ENCODE measurements at regions not wholly inside any gene's neighbourhood (a gene's known extent, or its start where the extent isn't known, plus 50 kb on each side); places are given as distances from the start of the nearest gene placed in this dataset.

- ChIA-PET POLR2A (no interaction called here), CTCF (no interaction called here)
- H3K27ac Mint-ChIP-seq = no peak overlapping the region
- H3K4me1 Mint-ChIP-seq = no peaks in the 10 kb centered on the region
- H3K27me3 Mint-ChIP-seq = no peaks in the 10 kb centered on the region
- no peak overlapping the region for H3K4me3 Mint-ChIP-seq
- DNase-seq = no peak
- no peaks in the 10 kb centered on the region for H3K36me3 Mint-ChIP-seq (ENCODE audit: low read depth)
- peaks cover 4% of the 10 kb centered on the region for H3K9me3 Mint-ChIP-seq
These were observed 1662.7 kb downstream of the OTOL1 start for GRCh38 chr3:163159306-163159705.

- Mint-ChIP-seq H3K9me3 (peaks cover 23% of the 10 kb centered on the region), H3K36me3 (ENCODE audit: low read depth) (no peaks in the 10 kb centered on the region), H3K27ac (no peak overlapping the region), H3K27me3 (no peaks in the 10 kb centered on the region), H3K4me1 (no peaks in the 10 kb centered on the region), H3K4me3 (no peak overlapping the region)
- POLR2A ChIA-PET = no interaction called here
- CTCF ChIA-PET = no interaction called here
- DNase-seq = no peak
These were observed 1643.0 kb downstream of the OTOL1 start for GRCh38 chr3:163139600-163139999.

GRCh38 chr3:163138258-163138657 lies 1641.7 kb downstream of the OTOL1 start:
- DNase-seq = no peak
- CTCF ChIA-PET = no interaction called here
- H3K9me3 Mint-ChIP-seq = peaks cover 23% of the 10 kb centered on the region
- no peak overlapping the region for H3K4me3 Mint-ChIP-seq
- no peak overlapping the region for H3K27ac Mint-ChIP-seq
- no peaks in the 10 kb centered on the region for H3K27me3 Mint-ChIP-seq
- POLR2A ChIA-PET = no interaction called here
- H3K36me3 Mint-ChIP-seq (ENCODE audit: low read depth) = no peaks in the 10 kb centered on the region
- H3K4me1 Mint-ChIP-seq = no peaks in the 10 kb centered on the region

GRCh38 chr3:163132111-163132510 lies 1635.5 kb downstream of the OTOL1 start:
- H3K4me3 Mint-ChIP-seq = no peak overlapping the region
- CTCF ChIA-PET = no interaction called here
- POLR2A ChIA-PET = no interaction called here
- H3K36me3 Mint-ChIP-seq (ENCODE audit: low read depth) = no peaks in the 10 kb centered on the region
- no peaks in the 10 kb centered on the region for H3K4me1 Mint-ChIP-seq
- no peak for DNase-seq
- no peak overlapping the region for H3K27ac Mint-ChIP-seq
- no peaks in the 10 kb centered on the region for H3K27me3 Mint-ChIP-seq
- H3K9me3 Mint-ChIP-seq = peaks cover 6% of the 10 kb centered on the region

GRCh38 chr3:163129287-163129686 lies 1632.7 kb downstream of the OTOL1 start:
- H3K36me3 Mint-ChIP-seq (ENCODE audit: low read depth) = no peaks in the 10 kb centered on the region
- ChIA-PET CTCF (no interaction called here), POLR2A (no interaction called here)
- H3K9me3 Mint-ChIP-seq = peaks cover 7% of the 10 kb centered on the region
- H3K27ac Mint-ChIP-seq = no peak overlapping the region
- H3K27me3 Mint-ChIP-seq = no peaks in the 10 kb centered on the region
- no peak for DNase-seq
- H3K4me1 Mint-ChIP-seq = no peaks in the 10 kb centered on the region
- no peak overlapping the region for H3K4me3 Mint-ChIP-seq

- ChIA-PET CTCF (no interaction called here), POLR2A (no interaction called here)
- peaks cover 11% of the 10 kb centered on the region for H3K9me3 Mint-ChIP-seq
- no peaks in the 10 kb centered on the region for H3K27me3 Mint-ChIP-seq
- no peak overlapping the region for H3K27ac Mint-ChIP-seq
- H3K36me3 Mint-ChIP-seq (ENCODE audit: low read depth) = no peaks in the 10 kb centered on the region
- DNase-seq = no peak
- H3K4me3 Mint-ChIP-seq = no peak overlapping the region
- no peaks in the 10 kb centered on the region for H3K4me1 Mint-ChIP-seq
These were observed 1629.5 kb downstream of the OTOL1 start for GRCh38 chr3:163126115-163126514.
